ENCODE measurements at regions not wholly inside any gene's neighbourhood (a gene's known extent, or its start where the extent isn't known, plus 50 kb on each side); places are given as distances from the start of the nearest gene placed in this dataset.
"Not testable (repeated sequence)": the region's sequence is repeated elsewhere in the genome, so short reads cannot be mapped to it uniquely, and the experiment has no call there.

- no peak for DNase-seq (ENCODE audit: low read depth)
Measured at GRCh38 chr9:78871086-78871451, 574.1 kb downstream of the PSAT1 start.

DNA sequence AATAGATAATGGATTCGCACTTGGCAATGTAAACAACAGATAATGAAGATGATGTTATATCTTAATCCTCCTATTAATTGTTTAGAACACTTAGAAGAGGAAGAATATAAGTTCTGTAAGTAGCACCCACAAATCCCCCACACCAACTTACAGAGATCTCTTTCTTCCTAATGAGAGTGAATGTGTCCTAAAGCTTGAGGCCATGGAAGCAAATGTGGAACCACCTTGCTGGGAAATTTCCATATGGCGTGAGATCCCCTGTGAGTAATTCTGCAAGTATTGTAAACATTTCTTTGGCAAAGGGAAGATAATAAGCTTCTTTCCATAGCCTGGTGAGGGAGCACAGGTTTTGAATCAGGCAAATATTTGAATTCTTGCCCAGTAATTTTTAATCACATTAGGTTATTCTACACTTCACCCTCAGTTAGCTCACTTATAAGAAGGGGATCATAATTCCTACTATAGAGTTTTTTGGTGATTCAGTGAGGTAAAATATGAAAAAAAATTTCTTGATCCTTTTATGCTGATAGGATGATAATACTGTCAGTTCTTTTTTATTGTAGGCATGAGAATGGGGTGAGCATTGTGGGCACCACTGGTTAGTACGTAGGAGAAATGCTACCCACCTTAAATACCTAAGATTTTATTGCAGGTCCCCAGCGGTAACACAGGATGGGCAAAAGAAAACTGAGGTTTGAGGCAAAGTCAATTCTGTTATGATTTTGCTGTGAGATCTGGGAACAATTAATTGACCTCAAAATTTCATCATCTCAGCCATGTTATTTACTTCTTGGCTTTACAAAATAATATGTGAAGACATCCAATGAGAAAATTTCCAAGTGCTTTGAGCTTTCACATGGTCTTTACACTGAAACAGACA lies 574.8 kb downstream of the PSAT1 start:
- DNase-seq (ENCODE audit: low read depth) = no peak

GRCh38 chr9:78874061-78874460 lies 577.1 kb downstream of the PSAT1 start:
- no peak for DNase-seq (ENCODE audit: low read depth)

GRCh38 chr9:78879324-78880100 lies 582.6 kb downstream of the PSAT1 start:
- no peak for DNase-seq (ENCODE audit: low read depth)

DNA sequence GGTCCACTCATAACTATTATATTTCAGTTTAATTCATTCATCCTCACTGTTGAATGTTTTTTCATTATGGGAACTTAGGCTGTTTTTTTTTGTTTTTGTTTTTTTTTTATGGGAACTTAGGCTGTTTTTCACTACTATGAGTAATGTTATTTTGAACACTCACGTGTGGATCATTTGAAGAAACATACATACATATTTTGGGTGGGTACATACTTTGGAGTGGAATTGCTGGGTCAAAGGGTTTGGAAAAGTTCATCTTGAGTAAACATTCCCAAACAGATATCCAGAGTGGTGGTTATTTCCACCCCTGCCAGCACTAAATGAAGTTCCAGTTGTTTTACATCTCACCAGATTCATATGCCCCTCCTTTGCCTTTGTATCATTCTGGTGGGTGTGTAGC lies 584.4 kb downstream of the PSAT1 start:
- no peak for DNase-seq (ENCODE audit: low read depth)

GRCh38 chr9:78882481-78882880 lies 585.6 kb downstream of the PSAT1 start:
- DNase-seq (ENCODE audit: low read depth) = no peak

GRCh38 chr9:78884611-78885150 lies 587.8 kb downstream of the PSAT1 start:
- DNase-seq (ENCODE audit: low read depth) = no peak

DNA sequence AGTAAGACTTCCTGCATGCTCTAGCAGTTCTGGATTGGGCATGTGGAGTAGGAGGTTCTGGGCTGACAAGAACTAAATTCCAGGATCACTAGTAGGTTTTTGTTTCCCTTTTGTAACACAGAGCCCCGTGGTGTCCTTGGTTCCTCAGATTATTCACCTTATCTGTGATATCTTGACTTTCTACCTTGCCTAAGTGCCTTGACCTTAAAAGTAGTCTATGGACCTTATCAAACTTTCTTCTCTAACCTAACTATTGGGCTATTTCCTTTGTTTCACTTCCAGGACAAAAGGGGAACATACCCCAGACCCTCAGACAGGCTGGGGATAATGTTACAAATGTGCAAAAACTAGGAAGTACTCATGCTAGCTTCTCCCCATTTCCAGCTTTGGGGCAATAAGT lies 595.3 kb downstream of the PSAT1 start:
- no peak for DNase-seq (ENCODE audit: low read depth)

- DNase-seq (ENCODE audit: low read depth) = no peak
Measured at GRCh38 chr9:78892769-78893168, 595.8 kb downstream of the PSAT1 start.

DNA sequence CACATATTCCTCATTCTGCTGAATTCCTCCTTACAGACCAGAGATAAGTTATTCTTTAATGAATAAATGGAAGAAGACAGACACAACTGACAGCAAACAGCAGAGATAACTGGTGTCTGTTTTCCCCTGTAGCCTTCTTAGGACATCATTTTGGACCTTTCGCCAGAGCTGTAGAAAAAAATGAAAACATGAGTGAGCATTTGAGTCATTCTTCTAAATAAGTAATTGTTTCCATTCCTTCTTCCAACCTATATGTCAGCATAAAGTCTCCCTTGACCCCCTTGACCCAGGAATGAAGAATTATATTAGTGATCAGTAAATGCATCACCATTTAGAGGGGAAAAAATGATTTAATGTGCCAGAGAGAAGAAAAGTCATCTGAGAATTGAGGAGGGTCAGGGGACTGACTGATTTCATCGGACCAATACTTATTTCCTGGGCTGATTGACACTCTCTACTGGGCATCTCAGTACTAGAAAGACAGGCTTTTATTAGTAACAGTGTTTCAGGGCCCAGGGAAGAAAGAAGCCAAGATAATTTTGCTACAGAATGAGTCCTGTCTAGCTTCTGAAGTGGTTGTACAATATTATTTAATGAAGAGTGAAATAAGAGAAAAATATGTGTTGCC lies 597.0 kb downstream of the PSAT1 start:
- DNase-seq (ENCODE audit: low read depth) = no peak

DNA sequence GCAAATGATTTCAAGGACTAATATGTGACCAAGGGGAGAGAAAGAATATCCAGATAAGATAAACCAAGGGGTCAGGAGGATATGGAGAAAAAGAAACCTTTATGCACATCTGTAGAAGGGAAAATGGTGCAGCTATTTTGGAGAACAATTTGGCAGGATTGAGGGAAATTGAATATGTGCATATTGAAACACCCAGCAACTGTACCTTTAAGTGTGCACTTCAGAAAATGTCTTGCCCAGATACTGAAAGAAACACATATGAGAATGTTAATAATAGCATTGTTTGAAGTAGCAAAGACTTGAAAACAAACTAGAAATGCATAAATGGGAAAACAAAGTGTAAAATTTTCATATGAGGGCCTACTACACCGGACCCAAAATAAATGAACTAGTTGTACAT lies 599.6 kb downstream of the PSAT1 start:
- no peak for DNase-seq (ENCODE audit: low read depth)

DNA sequence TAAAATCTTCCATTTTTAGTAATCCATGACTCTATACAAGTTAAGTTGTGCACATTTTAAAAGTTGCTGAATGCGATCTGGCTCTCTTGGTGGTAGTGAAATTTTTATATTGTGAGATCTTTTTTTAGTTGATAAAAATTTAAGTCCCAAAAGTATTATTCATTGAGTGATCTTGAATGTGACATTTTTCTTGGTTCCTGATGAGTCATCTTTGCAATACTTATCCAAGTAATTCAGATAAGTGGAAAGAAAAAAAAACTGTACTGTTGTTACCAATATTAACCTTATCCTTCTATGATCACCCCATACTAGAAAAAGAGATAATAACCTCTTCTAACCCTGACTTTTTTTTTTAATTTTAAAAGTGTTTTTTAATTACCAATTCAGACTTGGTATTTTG lies 601.3 kb downstream of the PSAT1 start:
- no peak for DNase-seq (ENCODE audit: low read depth)

DNA sequence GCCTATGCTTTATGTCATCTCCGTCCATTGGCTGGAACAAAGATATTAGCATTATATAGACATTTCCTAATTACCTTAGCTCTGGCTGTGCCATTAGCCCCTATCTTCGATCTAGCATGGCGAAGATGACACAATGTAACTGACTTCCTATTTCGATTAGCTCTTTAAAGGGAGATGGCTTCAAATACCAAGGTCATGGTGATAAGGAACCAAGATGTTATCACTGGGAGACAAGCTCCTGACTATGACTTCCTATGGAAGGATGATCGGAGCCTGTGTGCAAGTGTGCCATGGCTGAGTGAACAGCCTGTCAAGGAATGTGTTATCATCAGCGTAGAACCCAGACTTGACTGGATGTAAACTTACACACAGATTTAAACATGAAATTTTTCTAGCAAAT lies 602.1 kb downstream of the PSAT1 start:
- no peak for DNase-seq (ENCODE audit: low read depth)

GRCh38 chr9:78900500-78900899 lies 603.6 kb downstream of the PSAT1 start:
- no peak for DNase-seq (ENCODE audit: low read depth)

DNA sequence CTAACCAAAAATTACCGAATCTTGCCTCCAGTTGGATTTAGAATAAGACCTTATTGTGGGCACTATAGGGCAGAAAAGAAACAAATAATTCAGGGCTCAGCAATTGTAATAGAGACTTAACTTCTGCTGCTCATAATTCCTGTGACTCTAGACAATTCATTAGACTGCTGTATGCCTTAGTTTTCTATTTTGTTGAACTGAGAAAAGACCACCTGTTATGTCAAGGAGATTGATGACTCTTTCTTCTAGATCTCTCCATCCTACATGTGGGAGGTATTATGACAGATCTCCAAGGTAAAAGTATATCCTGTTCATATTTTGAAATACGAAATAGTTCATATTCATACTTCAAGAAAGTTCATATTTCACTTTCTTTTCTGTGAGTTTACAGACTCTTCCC lies 605.1 kb downstream of the PSAT1 start:
- DNase-seq (ENCODE audit: low read depth) = no peak

DNA sequence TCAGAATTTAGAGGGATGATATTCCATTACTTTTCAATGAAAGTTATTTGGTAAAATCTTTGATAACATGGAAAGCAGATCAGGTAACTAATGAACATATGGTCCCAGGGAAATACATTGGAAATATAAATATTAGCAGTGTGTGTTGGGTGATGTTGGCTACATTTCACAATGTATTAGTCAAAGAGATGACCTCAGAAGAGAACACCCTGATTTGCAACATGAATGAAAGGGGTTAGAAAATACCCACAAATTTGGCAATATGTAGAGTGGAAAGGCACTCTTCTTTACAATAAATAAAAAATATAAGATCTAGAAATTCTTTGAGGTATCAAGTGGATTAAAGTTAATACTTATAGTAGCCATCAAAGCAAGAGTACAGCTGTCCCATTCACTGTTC lies 606.7 kb downstream of the PSAT1 start:
- no peak for DNase-seq (ENCODE audit: low read depth)

DNA sequence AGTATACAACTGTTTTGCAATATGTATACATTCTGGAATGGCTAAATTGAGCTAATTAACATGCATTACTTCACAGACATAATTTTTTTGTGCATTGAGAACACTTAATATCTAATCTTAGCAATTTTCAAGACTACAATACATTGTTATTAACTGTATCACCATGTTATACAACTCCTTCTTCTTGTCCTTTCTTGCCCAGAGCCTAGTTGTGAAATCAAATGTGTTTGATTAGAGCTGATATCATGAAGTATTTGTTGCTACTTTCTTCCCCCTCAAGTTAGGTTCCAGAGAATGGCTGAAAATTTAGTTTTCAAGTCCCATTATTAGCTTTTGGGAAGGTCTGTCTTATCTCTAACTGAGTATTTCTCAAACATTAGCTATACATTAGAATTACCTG lies 607.8 kb downstream of the PSAT1 start:
- DNase-seq (ENCODE audit: low read depth) = no peak

GRCh38 chr9:78905387-78905786 lies 608.5 kb downstream of the PSAT1 start:
- DNase-seq (ENCODE audit: low read depth) = no peak

GRCh38 chr9:78905986-78906755 lies 609.2 kb downstream of the PSAT1 start:
- no peak for DNase-seq (ENCODE audit: low read depth)

GRCh38 chr9:78909566-78909965 lies 612.6 kb downstream of the PSAT1 start:
- DNase-seq (ENCODE audit: low read depth) = no peak

DNA sequence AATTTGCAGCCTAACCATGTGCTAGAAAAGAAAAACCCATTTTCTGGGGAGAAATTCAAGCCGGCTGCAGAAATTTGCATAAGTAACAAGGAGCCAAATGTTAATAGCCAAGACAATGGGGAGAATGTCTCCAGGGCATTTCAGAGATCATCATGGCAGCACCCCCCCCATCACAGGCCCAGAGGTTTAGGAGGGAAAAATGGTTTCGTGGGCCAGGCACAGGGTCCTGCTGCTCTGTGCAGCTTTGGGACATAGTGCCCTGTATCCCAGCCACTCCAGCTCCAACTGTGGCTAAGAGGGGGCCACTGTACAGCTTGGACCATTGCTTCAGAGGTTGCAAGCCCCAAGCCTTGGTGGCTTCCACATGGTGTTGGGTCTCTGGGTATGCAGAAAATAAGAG lies 620.0 kb downstream of the PSAT1 start:
- not testable (repeated sequence) for DNase-seq (ENCODE audit: low read depth)

DNA sequence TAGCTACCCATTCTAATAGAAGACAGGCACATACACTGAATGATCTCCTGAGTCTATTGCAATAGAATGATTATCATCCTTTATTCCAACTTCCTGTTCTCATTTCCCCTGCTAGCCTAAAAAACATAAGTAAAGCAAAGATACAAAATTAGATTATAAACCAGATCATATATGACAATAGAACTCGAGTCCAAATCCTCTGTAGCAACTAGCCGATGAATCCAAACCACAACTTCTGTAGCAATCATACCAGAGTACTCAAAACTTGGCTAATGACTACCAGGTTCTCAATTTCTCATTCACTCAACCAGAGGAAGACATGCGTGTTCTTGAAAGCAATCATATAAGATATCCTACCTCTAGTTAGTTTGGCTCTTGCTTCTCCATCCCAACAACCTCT lies 622.1 kb downstream of the PSAT1 start:
- no peak for DNase-seq (ENCODE audit: low read depth)

Data from stimulated activated CD8-positive, alpha-beta memory T cell treated with anti-CD3 and anti-CD28 coated beads, Interleukin-15, amount 100 ng/mL, for 24 hours (primary cell).